Calu3 (cell line): ENCODE measurements at regions not wholly inside any gene's neighbourhood (a gene's known extent, or its start where the extent isn't known, plus 50 kb on each side); places are given as distances from the start of the nearest gene placed in this dataset.

Experiments
- BruUV-seq: library from RNA; stranded (reverse); fragments of 400-500 nt; replicated peaks from 2 replicates; lab custom pipeline; 2021; lab: Mats Ljungman, UMichigan
- CTCF ChIA-PET: fragments of 300-600 bp; sonication (Branson Sonifier 250); formaldehyde crosslinking; loops from one replicate; lab custom pipeline; 2022; ENCODE audit warnings: antibody characterized with exemption; lab: Charles Lee
- DNase-seq: peaks from one replicate; pipeline ENCODE4 v3.0.0; 2022
- H3K27ac Mint-ChIP-seq: one replicate; pipeline ENCODE4 v1.8.0; 2022; ENCODE audit warnings: mixed read lengths; ENCODE audit not compliant: unreplicated experiment
- H3K27me3 Mint-ChIP-seq: one replicate; pipeline ENCODE4 v1.8.0; 2022; ENCODE audit warnings: mixed read lengths; ENCODE audit not compliant: unreplicated experiment
- H3K36me3 Mint-ChIP-seq: one replicate; pipeline ENCODE4 v1.8.0; 2022; ENCODE audit warnings: mild to moderate bottlenecking, moderate library complexity, mixed read lengths; ENCODE audit not compliant: insufficient read depth, unreplicated experiment
- H3K4me1 Mint-ChIP-seq: one replicate; pipeline ENCODE4 v1.8.0; 2022; ENCODE audit warnings: mild to moderate bottlenecking, low read depth, mixed read lengths; ENCODE audit not compliant: unreplicated experiment
- H3K4me3 Mint-ChIP-seq: one replicate; pipeline ENCODE4 v1.8.0; 2022; ENCODE audit warnings: mild to moderate bottlenecking, low read depth, moderate library complexity, mixed read lengths; ENCODE audit not compliant: unreplicated experiment
- H3K9me3 Mint-ChIP-seq: one replicate; pipeline ENCODE4 v1.8.0; 2022; ENCODE audit warnings: low read depth, mixed read lengths; ENCODE audit not compliant: unreplicated experiment
- CTCF ChIP-seq: fragments of 200-600 bp; IDR thresholded peaks from one replicate; pipeline ENCODE4 v1.8.0; 2022; ENCODE audit warnings: antibody characterized with exemption; ENCODE audit not compliant: unreplicated experiment
- intact Hi-C: fragments of 100-400 bp; cut with micrococcal nuclease; formaldehyde crosslinking; loops from one replicate; pipeline ENCODE4 v1.10.0; 2022; ENCODE audit not compliant: unreplicated experiment

- peaks cover 9% of the 10 kb centered on the region for H3K9me3 Mint-ChIP-seq
- DNase-seq, result no peak
- intact Hi-C loops, result no loop called here
- TF ChIP-seq CTCF, result no peak
- no peaks in the 10 kb centered on the region for H3K36me3 Mint-ChIP-seq
- BruUV-seq, result no TSS peak
- H3K4me3 Mint-ChIP-seq, result no peak overlapping the region
- CTCF ChIA-PET, result no interaction called here
- H3K27me3 Mint-ChIP-seq, result no peaks in the 10 kb centered on the region
- H3K27ac Mint-ChIP-seq, result no peak overlapping the region
- H3K4me1 Mint-ChIP-seq, result no peaks in the 10 kb centered on the region
These were observed 423.8 kb upstream of the DPP6 start for GRCh38 chr7:153628406-153628805.

GRCh38 chr7:153628825-153629224 is 423.4 kb upstream of the DPP6 start:
- Mint-ChIP-seq H3K4me3 (no peak overlapping the region), H3K27ac (no peak overlapping the region), H3K9me3 (peaks cover 9% of the 10 kb centered on the region), H3K36me3 (no peaks in the 10 kb centered on the region), H3K27me3 (no peaks in the 10 kb centered on the region), H3K4me1 (no peaks in the 10 kb centered on the region)
- no peak for DNase-seq
- no peak for TF ChIP-seq CTCF
- intact Hi-C loops, result no loop called here
- CTCF ChIA-PET, result no interaction called here
- BruUV-seq, result no TSS peak

GRCh38 chr7:153638821-153639435 is 413.3 kb upstream of the DPP6 start:
- TF ChIP-seq CTCF, result no peak
- H3K4me1 Mint-ChIP-seq, result no peaks in the 10 kb centered on the region
- H3K36me3 Mint-ChIP-seq, result no peaks in the 10 kb centered on the region
- intact Hi-C loops, result no loop called here
- no peak overlapping the region for H3K4me3 Mint-ChIP-seq
- H3K9me3 Mint-ChIP-seq, result peaks cover 20% of the 10 kb centered on the region
- CTCF ChIA-PET, result interaction anchor here (0.6 kb wide), 1 partner anchor 216 kb away, joined by 3 read pairs; no protein-coding TSS in a partner anchor
- H3K27me3 Mint-ChIP-seq, result no peaks in the 10 kb centered on the region
- no TSS peak for BruUV-seq
- no peak for DNase-seq
- H3K27ac Mint-ChIP-seq, result no peak overlapping the region

GRCh38 chr7:153640586-153640985 is 411.6 kb upstream of the DPP6 start:
- H3K36me3 Mint-ChIP-seq, result no peaks in the 10 kb centered on the region
- no peak for DNase-seq
- no peak overlapping the region for H3K4me3 Mint-ChIP-seq
- no peaks in the 10 kb centered on the region for H3K27me3 Mint-ChIP-seq
- intact Hi-C loops, result no loop called here
- TF ChIP-seq CTCF, result no peak
- H3K4me1 Mint-ChIP-seq, result no peaks in the 10 kb centered on the region
- CTCF ChIA-PET, result no interaction called here
- no TSS peak for BruUV-seq
- no peak overlapping the region for H3K27ac Mint-ChIP-seq
- H3K9me3 Mint-ChIP-seq, result peaks cover 19% of the 10 kb centered on the region
